Uterus (tissue), 3 donors: ENCODE measurements at regions not wholly inside any gene's neighbourhood (a gene's known extent, or its start where the extent isn't known, plus 50 kb on each side); places are given as distances from the start of the nearest gene placed in this dataset.

Experiments
- DNase-seq, 2 donors: peaks; one replicate each; pipeline ENCODE4 v3.0.0-alpha.2; 2019 to 2020
- H3K27ac ChIP-seq, 2 donors: fragments of 200-600 bp; sonication (generic); 1 replicate in 1 of 2; 2 replicates in 1 of 2; pipeline ENCODE4 v1.5.1; 2016 to 2018
- H3K27me3 ChIP-seq, 2 donors: fragments of 200-600 bp; sonication (generic); one replicate each; pipeline ENCODE4 v1.5.1; 2018 to 2019; ENCODE audit warnings: control low read depth in 1 of 2
- H3K36me3 ChIP-seq, 2 donors: fragments of 200-600 bp; sonication (generic); one replicate each; pipeline ENCODE4 v1.5.1; 2019; ENCODE audit warnings: control low read depth in 1 of 2
- H3K4me1 ChIP-seq, 2 donors: fragments of 200-600 bp; sonication (generic); one replicate each; pipeline ENCODE4 v1.5.1; 2018 to 2019; ENCODE audit warnings: control low read depth in 1 of 2
- H3K4me3 ChIP-seq, 2 donors: fragments of 200-600 bp; sonication (generic); 1 replicate in 1 of 2; 2 replicates in 1 of 2; pipeline ENCODE4 v1.5.1; 2018 to 2019; ENCODE audit warnings: mild to moderate bottlenecking in 1 of 2
- H3K9me3 ChIP-seq, 2 donors: fragments of 200-600 bp; sonication (generic); one replicate each; pipeline ENCODE4 v1.5.1; 2019; ENCODE audit warnings: control low read depth in 1 of 2
- CTCF ChIP-seq, 4 experiments: fragments of 200-600 bp in 2 of 4; fragments of 450-650 bp in 2 of 4; sonication (generic) in 2 of 4; IDR thresholded peaks; one replicate each; pipeline ENCODE4 v1.5.1; 2016 to 2019; ENCODE audit warnings: antibody characterized with exemption in 4 of 4, mild to moderate bottlenecking in 2 of 4, moderate library complexity in 1 of 4
- POLR2A ChIP-seq, 2 donors: fragments of 450-650 bp; IDR thresholded peaks; one replicate each; pipeline ENCODE4 v1.6.1; 2016; ENCODE audit warnings: antibody characterized with exemption in 2 of 2, mild to moderate bottlenecking in 1 of 2, moderate library complexity in 1 of 2
- intact Hi-C: fragments of 100-400 bp; cut with DNase I; formaldehyde crosslinking; loops from one replicate; pipeline ENCODE4 v1.15.1; 2023; ENCODE audit warnings: low total_unique reads
- donor health status: DM: yes; HTN: yes; CAD: no.

- no peak overlapping the region for H3K27ac ChIP-seq
- DNase-seq: no peak
- no peaks in the 10 kb centered on the region for H3K9me3 ChIP-seq
- H3K36me3 ChIP-seq: no peaks in the 10 kb centered on the region
- H3K4me1 ChIP-seq: no peaks in the 10 kb centered on the region
- H3K4me3 ChIP-seq: no peak overlapping the region
- H3K27me3 ChIP-seq: no peaks in the 10 kb centered on the region
- TF ChIP-seq POLR2A (IDR thresholded peaks at IDR 0.05) (no peak), CTCF (IDR thresholded peaks at IDR 0.05) (no peak)
- intact Hi-C loops: no loop called here
Observed at GRCh38 chr4:184575306-184575705, 73.9 kb downstream of the CASP3 start.

DNA sequence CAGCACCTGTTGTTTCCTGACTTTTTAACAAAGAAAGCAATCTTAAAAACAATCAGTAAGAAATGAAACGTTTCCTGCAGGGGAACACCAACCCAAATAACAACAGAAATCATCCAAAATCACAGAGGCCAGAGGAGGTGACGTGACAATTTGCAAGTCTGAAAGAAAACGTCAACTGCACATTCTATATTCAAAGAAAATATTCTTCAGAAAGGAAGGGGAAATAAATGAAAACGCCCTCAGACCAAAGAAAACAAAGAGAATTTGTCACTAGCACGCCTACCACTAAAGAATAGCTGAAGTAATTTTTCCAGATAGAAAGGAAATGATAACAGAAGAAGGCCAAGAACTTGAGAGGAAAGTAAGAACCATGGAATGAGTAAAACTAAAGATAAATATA lies 74.4 kb downstream of the CASP3 start:
- intact Hi-C loops: no loop called here
- Histone ChIP-seq H3K4me3 (no peak overlapping the region), H3K4me1 (no peaks in the 10 kb centered on the region), H3K27me3 (no peaks in the 10 kb centered on the region), H3K27ac (no peak overlapping the region), H3K9me3 (no peaks in the 10 kb centered on the region), H3K36me3 (no peaks in the 10 kb centered on the region)
- no peak for TF ChIP-seq POLR2A (IDR thresholded peaks at IDR 0.05)
- DNase-seq: no peak

GRCh38 chr4:184573701-184574100 lies 75.5 kb downstream of the CASP3 start:
- no peaks in the 10 kb centered on the region for H3K9me3 ChIP-seq
- H3K4me3 ChIP-seq: no peak overlapping the region
- intact Hi-C loops: no loop called here
- no peak for DNase-seq
- TF ChIP-seq POLR2A (IDR thresholded peaks at IDR 0.05) (no peak), CTCF (IDR thresholded peaks at IDR 0.05) (no peak)
- H3K27me3 ChIP-seq: no peaks in the 10 kb centered on the region
- H3K36me3 ChIP-seq: no peaks in the 10 kb centered on the region
- H3K27ac ChIP-seq: no peak overlapping the region
- H3K4me1 ChIP-seq: no peaks in the 10 kb centered on the region

- H3K27ac ChIP-seq: no peak overlapping the region
- no peaks in the 10 kb centered on the region for H3K36me3 ChIP-seq
- TF ChIP-seq CTCF (IDR thresholded peaks at IDR 0.05) (no peak), POLR2A (IDR thresholded peaks at IDR 0.05) (no peak)
- no peaks in the 10 kb centered on the region for H3K27me3 ChIP-seq
- intact Hi-C loops: no loop called here
- H3K9me3 ChIP-seq: no peaks in the 10 kb centered on the region
- H3K4me1 ChIP-seq: no peaks in the 10 kb centered on the region
- H3K4me3 ChIP-seq: no peak overlapping the region
- no peak for DNase-seq
Observed at GRCh38 chr4:184568770-184569169, 80.5 kb downstream of the CASP3 start.

DNA sequence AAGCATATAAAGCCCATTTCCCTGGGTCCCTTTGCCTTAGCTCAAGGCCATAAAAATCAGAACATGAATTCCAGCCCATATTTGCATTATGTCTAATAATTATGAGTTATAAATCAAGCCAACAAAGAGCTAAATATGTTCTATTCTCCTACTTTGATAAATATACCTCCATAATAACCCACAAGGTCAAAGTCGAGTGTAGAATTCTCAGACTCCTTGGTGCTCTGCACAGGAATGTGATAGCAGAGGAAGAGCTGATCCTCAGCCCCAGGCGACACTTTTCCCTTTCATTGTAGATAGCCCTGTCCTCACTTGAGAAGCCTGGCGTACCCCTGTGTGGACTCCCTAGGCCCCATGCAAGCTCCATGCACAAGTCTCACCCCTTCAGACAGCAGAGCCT lies 85.6 kb downstream of the CASP3 start:
- intact Hi-C loops: no loop called here

More for the DNA sequence above, 85.6 kb downstream of the CASP3 start:
- Histone ChIP-seq H3K4me1 (no peaks in the 10 kb centered on the region), H3K4me3 (no peak overlapping the region), H3K27ac (no peak overlapping the region), H3K27me3 (no peaks in the 10 kb centered on the region), H3K9me3 (no peaks in the 10 kb centered on the region), H3K36me3 (no peaks in the 10 kb centered on the region)
- no peak for TF ChIP-seq POLR2A (IDR thresholded peaks at IDR 0.05)
- TF ChIP-seq CTCF (IDR thresholded peaks at IDR 0.05): no peak
- no peak for DNase-seq
